ENCODE measurements at regions not wholly inside any gene's neighbourhood (a gene's known extent, or its start where the extent isn't known, plus 50 kb on each side); places are given as distances from the start of the nearest gene placed in this dataset.

DNA sequence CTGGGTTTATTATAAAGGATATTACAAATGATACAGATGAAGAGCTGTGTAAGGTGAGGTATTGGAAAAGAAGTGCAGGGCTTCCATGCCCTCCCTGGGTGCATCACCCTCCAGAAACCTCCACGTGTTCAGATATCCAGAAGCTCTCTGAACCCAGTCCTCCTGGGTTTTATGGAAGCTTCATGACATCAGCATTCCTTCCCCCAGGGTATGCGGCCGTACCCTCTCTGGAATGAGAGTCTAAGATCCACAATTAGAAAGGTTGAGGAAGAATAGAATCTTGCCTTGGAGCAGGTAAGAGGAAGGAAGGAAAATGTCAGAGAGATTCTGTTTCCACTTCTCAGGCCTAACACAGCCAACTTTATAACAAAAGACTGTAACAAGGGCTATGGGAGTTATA lies 208.2 kb upstream of the DCC start:
- Histone ChIP-seq H4K20me1 (replicated peaks; ENCODE audit: control insufficient read depth, insufficient read depth, low read length) (no peaks in the 10 kb centered on the region), H3K36me3 (ENCODE audit: control insufficient read depth, insufficient read depth, low read length) (no peaks in the 10 kb centered on the region), H3K9me3 (replicated peaks; ENCODE audit: control insufficient read depth, insufficient read depth, low read depth, low read length) (no peaks in the 10 kb centered on the region), H3K4me2 (ENCODE audit: insufficient read depth, low read length) (no peak overlapping the region), H2AFZ (ENCODE audit: low read depth, low read length) (no peak overlapping the region), H3K79me2 (ENCODE audit: control insufficient read depth, insufficient read depth, low read length) (no peaks in the 10 kb centered on the region), H3K4me1 (replicated peaks in 1 of 2; ENCODE audit: control insufficient read depth in 2 of 2, insufficient read depth in 2 of 2, low read length in 2 of 2) (no peaks in the 10 kb centered on the region), H3K27ac (ENCODE audit: extremely low read depth, low read depth, low read length) (no peak overlapping the region), H3K27me3 (ENCODE audit: control insufficient read depth in 2 of 2, insufficient read depth in 2 of 2, low read length in 2 of 2) (no peaks in the 10 kb centered on the region), H3K9ac (ENCODE audit: insufficient read depth in 1 of 2, low read depth in 2 of 2, low read length in 2 of 2) (no peak overlapping the region), H3K4me3 (no peak overlapping the region), H3K9me1 (ENCODE audit: control insufficient read depth, insufficient read depth, low read length) (no peaks in the 10 kb centered on the region)
- intact Hi-C loops (cut with micrococcal nuclease), result no loop called here
- ATAC-seq (no peak), DNase-seq (ENCODE audit: extremely low read depth in 1 of 4, low spot score in 3 of 4) (no peak), FAIRE-seq (no peak)
- CTCF ChIA-PET (ENCODE audit: low intra/inter-chr PET ratio), result no interaction called here
- POLR2A ChIA-PET, result no interaction called here
- no TSS peak for BruUV-seq (replicated peaks)
- in situ Hi-C loops (cut with MboI), result no loop called here
- WGBS (ENCODE audit: insufficient coverage, low coverage, missing lambda C conversion rate), result 8% methylated on average over 3 of the region's 3 CpGs
- TF ChIP-seq PTBP1 (IDR thresholded peaks at IDR 0.05; ENCODE audit: low read depth, low read length) (no peak), HEY1 (CRISPR knock-in tag; IDR thresholded peaks at IDR 0.05; ENCODE audit: borderline replicate concordance) (no peak), ZNF134 (CRISPR knock-in tag; conservative IDR thresholded peaks at IDR 0.05) (no peak), RERE (CRISPR knock-in tag; IDR thresholded peaks at IDR 0.05; ENCODE audit: borderline replicate concordance) (no peak), ZNF232 (CRISPR knock-in tag; IDR thresholded peaks at IDR 0.05) (no peak), CREB1 (IDR thresholded peaks at IDR 0.05) (no peak), CREB1 (CRISPR knock-in tag; IDR thresholded peaks at IDR 0.05) (no peak), CTCF (IDR thresholded peaks at IDR 0.05 in 2 of 3, conservative IDR thresholded peaks at IDR 0.05 in 1 of 3; ENCODE audit: insufficient read depth in 2 of 3, low read depth in 1 of 3, low read length in 3 of 3) (no peak), SETDB1 (IDR thresholded peaks at IDR 0.05; ENCODE audit: low read length) (no peak), HCFC1 (IDR thresholded peaks at IDR 0.05; ENCODE audit: low read depth, low read length) (no peak), PURB (CRISPR knock-in tag; IDR thresholded peaks at IDR 0.05; ENCODE audit: low read depth) (no peak)
- TF ChIP-seq, protein P1, sequence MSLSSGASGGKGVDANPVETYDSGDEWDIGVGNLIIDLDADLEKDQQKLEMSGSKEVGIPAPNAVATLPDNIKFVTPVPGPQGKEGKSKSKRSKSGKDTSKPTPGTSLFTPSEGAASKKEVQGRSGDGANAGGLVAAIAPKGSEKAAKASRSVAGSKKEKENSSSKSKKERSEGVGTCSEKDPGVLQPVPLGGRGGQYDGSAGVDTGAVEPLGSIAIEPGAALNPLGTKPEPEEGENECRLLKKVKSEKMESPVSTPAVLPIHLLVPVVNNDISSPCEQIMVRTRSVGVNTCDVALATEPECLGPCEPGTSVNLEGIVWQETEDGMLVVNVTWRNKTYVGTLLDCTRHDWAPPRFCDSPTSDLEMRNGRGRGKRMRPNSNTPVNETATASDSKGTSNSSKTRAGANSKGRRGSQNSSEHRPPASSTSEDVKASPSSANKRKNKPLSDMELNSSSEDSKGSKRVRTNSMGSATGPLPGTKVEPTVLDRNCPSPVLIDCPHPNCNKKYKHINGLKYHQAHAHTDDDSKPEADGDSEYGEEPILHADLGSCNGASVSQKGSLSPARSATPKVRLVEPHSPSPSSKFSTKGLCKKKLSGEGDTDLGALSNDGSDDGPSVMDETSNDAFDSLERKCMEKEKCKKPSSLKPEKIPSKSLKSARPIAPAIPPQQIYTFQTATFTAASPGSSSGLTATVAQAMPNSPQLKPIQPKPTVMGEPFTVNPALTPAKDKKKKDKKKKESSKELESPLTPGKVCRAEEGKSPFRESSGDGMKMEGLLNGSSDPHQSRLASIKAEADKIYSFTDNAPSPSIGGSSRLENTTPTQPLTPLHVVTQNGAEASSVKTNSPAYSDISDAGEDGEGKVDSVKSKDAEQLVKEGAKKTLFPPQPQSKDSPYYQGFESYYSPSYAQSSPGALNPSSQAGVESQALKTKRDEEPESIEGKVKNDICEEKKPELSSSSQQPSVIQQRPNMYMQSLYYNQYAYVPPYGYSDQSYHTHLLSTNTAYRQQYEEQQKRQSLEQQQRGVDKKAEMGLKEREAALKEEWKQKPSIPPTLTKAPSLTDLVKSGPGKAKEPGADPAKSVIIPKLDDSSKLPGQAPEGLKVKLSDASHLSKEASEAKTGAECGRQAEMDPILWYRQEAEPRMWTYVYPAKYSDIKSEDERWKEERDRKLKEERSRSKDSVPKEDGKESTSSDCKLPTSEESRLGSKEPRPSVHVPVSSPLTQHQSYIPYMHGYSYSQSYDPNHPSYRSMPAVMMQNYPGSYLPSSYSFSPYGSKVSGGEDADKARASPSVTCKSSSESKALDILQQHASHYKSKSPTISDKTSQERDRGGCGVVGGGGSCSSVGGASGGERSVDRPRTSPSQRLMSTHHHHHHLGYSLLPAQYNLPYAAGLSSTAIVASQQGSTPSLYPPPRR (CRISPR knock-in tag; IDR thresholded peaks at IDR 0.05; ENCODE audit: borderline replicate concordance), result no peak

All from K562 (cell line).